ENCODE measurements at regions not wholly inside any gene's neighbourhood (a gene's known extent, or its start where the extent isn't known, plus 50 kb on each side); places are given as distances from the start of the nearest gene placed in this dataset.

DNA sequence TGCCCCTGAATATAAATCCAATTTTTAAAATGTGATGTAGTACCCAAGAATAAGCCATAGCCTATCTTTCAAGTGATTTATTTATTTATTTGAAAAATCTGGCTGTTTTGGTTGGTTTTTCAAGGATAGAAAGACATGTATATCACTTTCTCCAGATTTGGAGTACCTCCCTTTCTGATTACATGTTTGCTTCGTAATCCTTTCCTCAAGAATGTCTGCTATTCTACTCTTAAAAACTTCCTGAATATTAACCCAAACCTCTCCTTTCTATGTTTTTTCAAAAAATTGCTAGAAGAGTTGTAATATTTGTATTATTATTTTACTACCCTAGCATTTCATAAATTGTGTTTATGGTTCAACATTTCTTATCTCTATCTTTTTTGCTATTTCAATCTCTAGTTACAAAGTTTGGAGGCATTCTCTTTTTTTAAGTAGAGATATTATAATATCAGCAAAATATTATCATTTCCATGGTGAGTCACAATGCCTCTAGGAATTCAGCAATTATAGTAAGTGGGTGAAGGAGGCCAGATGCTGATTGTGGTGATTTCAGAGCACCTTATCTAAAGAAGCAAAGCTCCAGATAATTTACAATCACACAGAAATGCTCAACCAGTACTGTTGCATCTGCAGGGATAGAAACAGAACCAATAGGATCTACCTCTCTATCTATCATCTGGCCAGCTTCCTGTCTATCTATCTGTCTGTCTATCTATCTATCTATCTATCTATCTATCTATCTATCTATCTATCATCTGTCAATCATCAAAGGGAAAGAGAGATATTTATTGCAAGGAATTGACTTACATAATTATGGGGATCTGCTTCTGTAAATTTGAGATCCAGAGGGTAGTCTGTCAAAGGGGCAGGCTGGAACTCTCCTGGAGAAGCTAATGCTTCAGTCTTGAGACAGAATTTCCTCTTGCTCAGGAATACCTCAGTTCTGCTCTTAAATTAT lies 412.5 kb upstream of the SEMA3C start:
- POLR2A ChIA-PET: no interaction called here
- ATAC-seq (no peak), DNase-seq (no peak)
- CTCF ChIA-PET: no interaction called here
- intact Hi-C loops (cut with micrococcal nuclease): no loop called here
- Histone ChIP-seq H3K36me3 (ENCODE audit: control insufficient read depth in 2 of 3, insufficient read depth in 3 of 3, low read length in 3 of 3) (no peaks in the 10 kb centered on the region), H3K9me3 (ENCODE audit: control insufficient read depth in 2 of 3, low read length in 3 of 3) (no peaks in the 10 kb centered on the region), H3K27ac (ENCODE audit: low read depth, low read length) (no peak overlapping the region), H3K4me3 (ENCODE audit: low read length) (no peak overlapping the region), H3K4me1 (ENCODE audit: control insufficient read depth in 2 of 2, insufficient read depth in 2 of 2, low read length in 2 of 2) (no peaks in the 10 kb centered on the region), H3K27me3 (ENCODE audit: control insufficient read depth in 2 of 2, insufficient read depth in 2 of 2, low read length in 2 of 2) (no peaks in the 10 kb centered on the region)
- no peak overlapping the region for H3K4me3 Mint-ChIP-seq
- H3K27ac Mint-ChIP-seq: no peak overlapping the region
- H3K27me3 Mint-ChIP-seq: no peaks in the 10 kb centered on the region
- H3K4me1 Mint-ChIP-seq: no peaks in the 10 kb centered on the region
- peaks cover 0 to 3% (median 0%) of the 10 kb centered on the region in 5 donors for H3K36me3 Mint-ChIP-seq
- H3K9me3 Mint-ChIP-seq: peaks cover 0 to 24% (median 0%) of the 10 kb centered on the region in 11 donors

DNA sequence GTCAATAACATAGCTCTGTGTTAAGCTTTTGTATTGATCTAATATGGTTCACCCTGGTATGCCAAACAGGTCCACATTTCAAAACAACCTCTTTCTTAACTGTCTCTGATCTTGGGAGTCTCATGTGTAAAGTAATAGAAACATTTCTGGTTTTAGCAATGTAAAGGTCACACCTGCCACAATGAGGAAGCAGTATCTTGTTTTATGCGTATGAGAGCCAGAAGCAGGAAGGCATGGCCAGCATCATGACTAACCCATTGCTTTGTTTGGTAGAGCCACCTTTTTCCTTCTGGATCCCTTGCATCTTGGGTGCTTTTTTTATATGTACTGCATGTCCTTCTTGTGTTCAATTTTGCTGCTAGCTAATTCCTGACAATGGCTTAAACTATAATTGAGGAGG lies 411.3 kb upstream of the SEMA3C start:
- peaks cover 0 to 3% (median 0%) of the 10 kb centered on the region in 5 donors for H3K36me3 Mint-ChIP-seq
- no peaks in the 10 kb centered on the region for H3K9me3 ChIP-seq (ENCODE audit: control insufficient read depth in 2 of 3, low read length in 3 of 3)
- ChIA-PET CTCF (no interaction called here), POLR2A (no interaction called here)
- intact Hi-C loops (cut with micrococcal nuclease): no loop called here
- no peak overlapping the region for H3K4me3 ChIP-seq (ENCODE audit: low read length)
- no peaks in the 10 kb centered on the region for H3K27me3 Mint-ChIP-seq
- H3K27ac ChIP-seq (ENCODE audit: low read depth, low read length): no peak overlapping the region
- H3K9me3 Mint-ChIP-seq: peaks cover 0 to 24% (median 0%) of the 10 kb centered on the region in 11 donors
- H3K4me1 Mint-ChIP-seq: no peaks in the 10 kb centered on the region
- no peak for ATAC-seq
- H3K27me3 ChIP-seq (ENCODE audit: control insufficient read depth in 2 of 2, insufficient read depth in 2 of 2, low read length in 2 of 2): no peaks in the 10 kb centered on the region
- no peaks in the 10 kb centered on the region for H3K4me1 ChIP-seq (ENCODE audit: control insufficient read depth in 2 of 2, insufficient read depth in 2 of 2, low read length in 2 of 2)
- no peak overlapping the region for H3K4me3 Mint-ChIP-seq
- DNase-seq: no peak
- H3K27ac Mint-ChIP-seq: no peak overlapping the region
- no peaks in the 10 kb centered on the region for H3K36me3 ChIP-seq (ENCODE audit: control insufficient read depth in 2 of 3, insufficient read depth in 3 of 3, low read length in 3 of 3)

GRCh38 chr7:81327468-81328266 lies 408.8 kb upstream of the SEMA3C start:
- no peaks in the 10 kb centered on the region for H3K9me3 ChIP-seq (ENCODE audit: control insufficient read depth in 2 of 3, low read length in 3 of 3)
- Mint-ChIP-seq H3K36me3 (peaks cover 0 to 3% (median 0%) of the 10 kb centered on the region in 5 donors), H3K27ac (no peak overlapping the region), H3K4me3 (no peak overlapping the region), H3K27me3 (no peaks in the 10 kb centered on the region), H3K4me1 (no peaks in the 10 kb centered on the region), H3K9me3 (peaks cover 0 to 27% (median 0%) of the 10 kb centered on the region in 11 donors)
- H3K27me3 ChIP-seq (ENCODE audit: control insufficient read depth in 2 of 2, insufficient read depth in 2 of 2, low read length in 2 of 2): no peaks in the 10 kb centered on the region
- ChIA-PET POLR2A (no interaction called here), CTCF (no interaction called here)
- DNase-seq: no peak
- ATAC-seq: no peak
- H3K27ac ChIP-seq (ENCODE audit: low read depth, low read length): no peak overlapping the region
- H3K4me1 ChIP-seq (ENCODE audit: control insufficient read depth in 2 of 2, insufficient read depth in 2 of 2, low read length in 2 of 2): no peaks in the 10 kb centered on the region
- no peaks in the 10 kb centered on the region for H3K36me3 ChIP-seq (ENCODE audit: control insufficient read depth in 2 of 3, insufficient read depth in 3 of 3, low read length in 3 of 3)
- intact Hi-C loops (cut with micrococcal nuclease): no loop called here
- H3K4me3 ChIP-seq (ENCODE audit: low read length): no peak overlapping the region

DNA sequence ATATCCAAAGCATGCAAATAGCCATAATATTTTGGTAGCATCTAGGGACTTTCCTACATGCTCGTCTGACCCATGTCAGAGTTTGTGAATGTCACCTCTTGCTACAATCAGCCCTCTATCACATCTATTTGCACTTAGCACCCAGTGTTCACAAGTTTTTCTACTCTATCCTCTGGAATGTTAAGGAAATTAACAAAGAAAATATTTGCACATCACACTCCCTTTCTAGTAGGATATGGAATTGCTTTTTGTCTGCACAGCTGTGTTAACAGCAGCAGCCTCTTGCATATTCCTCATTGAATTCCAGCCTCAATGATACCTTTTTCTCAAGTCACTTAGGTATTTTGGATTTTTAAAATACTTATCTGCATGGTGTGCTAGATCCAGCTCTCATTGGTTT lies 403.1 kb upstream of the SEMA3C start:
- no peaks in the 10 kb centered on the region for H3K4me1 ChIP-seq (ENCODE audit: control insufficient read depth in 2 of 2, insufficient read depth in 2 of 2, low read length in 2 of 2)
- no peaks in the 10 kb centered on the region for H3K27me3 ChIP-seq (ENCODE audit: control insufficient read depth in 2 of 2, insufficient read depth in 2 of 2, low read length in 2 of 2)
- no peak overlapping the region for H3K4me3 ChIP-seq (ENCODE audit: low read length)
- Mint-ChIP-seq H3K4me3 (no peak overlapping the region), H3K4me1 (no peaks in the 10 kb centered on the region), H3K9me3 (peaks cover 0 to 16% (median 2%) of the 10 kb centered on the region in 11 donors), H3K27ac (no peak overlapping the region), H3K27me3 (no peaks in the 10 kb centered on the region), H3K36me3 (peaks cover 0 to under 1% (median 0%) of the 10 kb centered on the region in 5 donors)
- no peak for ATAC-seq
- H3K36me3 ChIP-seq (ENCODE audit: control insufficient read depth in 2 of 3, insufficient read depth in 3 of 3, low read length in 3 of 3): no peaks in the 10 kb centered on the region
- no peaks in the 10 kb centered on the region for H3K9me3 ChIP-seq (ENCODE audit: control insufficient read depth in 2 of 3, low read length in 3 of 3)
- no peak overlapping the region for H3K27ac ChIP-seq (ENCODE audit: low read depth, low read length)
- ChIA-PET CTCF (no interaction called here), POLR2A (interaction anchor here (0.6 kb wide), 1 partner anchor 11 kb away, joined by 3 read pairs; no protein-coding TSS in a partner anchor)
- no peak for DNase-seq
- intact Hi-C loops (cut with micrococcal nuclease): no loop called here

- H3K27ac ChIP-seq (ENCODE audit: low read depth, low read length): no peak overlapping the region
- peaks cover 0 to 6% (median 0%) of the 10 kb centered on the region in 11 donors for H3K9me3 Mint-ChIP-seq
- POLR2A ChIA-PET: no interaction called here
- H3K36me3 Mint-ChIP-seq: no peaks in the 10 kb centered on the region
- H3K27ac Mint-ChIP-seq: no peak overlapping the region
- no peaks in the 10 kb centered on the region for H3K4me1 ChIP-seq (ENCODE audit: control insufficient read depth in 2 of 2, insufficient read depth in 2 of 2, low read length in 2 of 2)
- ATAC-seq (no peak), DNase-seq (no peak)
- CTCF ChIA-PET: no interaction called here
- H3K27me3 ChIP-seq (ENCODE audit: control insufficient read depth in 2 of 2, insufficient read depth in 2 of 2, low read length in 2 of 2): no peaks in the 10 kb centered on the region
- H3K9me3 ChIP-seq (ENCODE audit: control insufficient read depth in 2 of 3, low read length in 3 of 3): no peaks in the 10 kb centered on the region
- H3K4me3 Mint-ChIP-seq: no peak overlapping the region
- H3K36me3 ChIP-seq (ENCODE audit: control insufficient read depth in 2 of 3, insufficient read depth in 3 of 3, low read length in 3 of 3): no peaks in the 10 kb centered on the region
- H3K4me3 ChIP-seq (ENCODE audit: low read length): no peak overlapping the region
- no peaks in the 10 kb centered on the region for H3K27me3 Mint-ChIP-seq
- intact Hi-C loops (cut with micrococcal nuclease): no loop called here
- H3K4me1 Mint-ChIP-seq: no peaks in the 10 kb centered on the region
Observed at GRCh38 chr7:81317741-81318140, 398.9 kb upstream of the SEMA3C start.

DNA sequence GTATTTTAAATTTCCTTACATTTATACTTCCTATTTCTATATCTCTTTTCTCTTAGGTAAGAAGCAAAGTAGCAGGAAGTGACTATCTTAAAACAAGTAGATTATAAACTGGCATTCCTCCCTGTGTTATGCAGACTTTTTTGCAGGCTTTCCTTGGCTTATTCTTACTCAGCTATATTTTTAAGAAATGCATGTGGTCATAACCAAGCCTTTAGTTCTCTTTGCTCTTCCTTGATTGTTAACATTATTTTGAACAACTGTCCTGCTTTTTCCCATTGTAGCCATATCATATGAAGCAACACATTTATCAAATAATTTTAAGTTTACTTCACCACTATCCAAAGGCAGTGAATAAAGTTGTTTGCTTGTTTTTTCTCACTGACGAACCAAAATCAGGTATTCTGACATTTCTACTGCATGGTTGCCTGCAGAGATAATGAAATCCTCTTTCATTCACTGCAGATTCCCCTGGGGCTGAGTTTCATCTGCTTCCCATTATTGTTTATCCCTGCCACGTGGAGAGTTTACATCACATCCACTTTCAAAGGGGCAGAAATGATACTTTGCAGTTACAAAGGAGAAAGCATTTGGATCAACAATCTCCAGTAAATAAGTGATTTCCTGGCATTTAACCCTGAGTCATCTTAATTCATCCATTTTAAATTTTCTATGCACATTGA lies 389.9 kb upstream of the SEMA3C start:
- no peak for ATAC-seq
- ChIA-PET POLR2A (no interaction called here), CTCF (no interaction called here)
- Histone ChIP-seq H3K9me3 (ENCODE audit: control insufficient read depth in 2 of 3, low read length in 3 of 3) (no peaks in the 10 kb centered on the region), H3K36me3 (ENCODE audit: control insufficient read depth in 2 of 3, insufficient read depth in 3 of 3, low read length in 3 of 3) (no peaks in the 10 kb centered on the region), H3K27me3 (ENCODE audit: control insufficient read depth in 2 of 2, insufficient read depth in 2 of 2, low read length in 2 of 2) (no peaks in the 10 kb centered on the region), H3K4me1 (ENCODE audit: control insufficient read depth in 2 of 2, insufficient read depth in 2 of 2, low read length in 2 of 2) (no peaks in the 10 kb centered on the region), H3K4me3 (ENCODE audit: low read length) (no peak overlapping the region), H3K27ac (ENCODE audit: low read depth, low read length) (no peak overlapping the region)
- no peak for DNase-seq
- Mint-ChIP-seq H3K27ac (no peak overlapping the region), H3K4me1 (no peaks in the 10 kb centered on the region), H3K9me3 (peaks cover 0 to 5% (median 0%) of the 10 kb centered on the region in 11 donors), H3K4me3 (no peak overlapping the region), H3K27me3 (no peaks in the 10 kb centered on the region), H3K36me3 (no peaks in the 10 kb centered on the region)
- intact Hi-C loops (cut with micrococcal nuclease): no loop called here

Measured in naive thymus-derived CD4-positive, alpha-beta T cell (primary cell).